Prostate gland (tissue), 2 donors: ENCODE measurements at regions not wholly inside any gene's neighbourhood (a gene's known extent, or its start where the extent isn't known, plus 50 kb on each side); places are given as distances from the start of the nearest gene placed in this dataset.

Source experiments
- CTCF ChIP-seq, 4 experiments: fragments of 200-600 bp in 2 of 4; fragments of 450-650 bp in 2 of 4; sonication (generic) in 2 of 4; IDR thresholded peaks; 1 replicate in 3 of 4; 2 replicates in 1 of 4; pipeline ENCODE4 v1.5.1; 2016 to 2019; ENCODE audit warnings: antibody characterized with exemption in 4 of 4, mild to moderate bottlenecking in 2 of 4, moderate library complexity in 2 of 4
- POLR2A ChIP-seq: fragments of 450-650 bp; IDR thresholded peaks from one replicate; pipeline ENCODE4 v1.6.1; 2016; ENCODE audit warnings: antibody characterized with exemption, mild to moderate bottlenecking
- POLR2AphosphoS5 ChIP-seq: sonication (generic); formaldehyde crosslinking; IDR thresholded peaks from one replicate; pipeline ENCODE4 v1.6.1; 2017; ENCODE audit warnings: antibody characterized with exemption

DNA sequence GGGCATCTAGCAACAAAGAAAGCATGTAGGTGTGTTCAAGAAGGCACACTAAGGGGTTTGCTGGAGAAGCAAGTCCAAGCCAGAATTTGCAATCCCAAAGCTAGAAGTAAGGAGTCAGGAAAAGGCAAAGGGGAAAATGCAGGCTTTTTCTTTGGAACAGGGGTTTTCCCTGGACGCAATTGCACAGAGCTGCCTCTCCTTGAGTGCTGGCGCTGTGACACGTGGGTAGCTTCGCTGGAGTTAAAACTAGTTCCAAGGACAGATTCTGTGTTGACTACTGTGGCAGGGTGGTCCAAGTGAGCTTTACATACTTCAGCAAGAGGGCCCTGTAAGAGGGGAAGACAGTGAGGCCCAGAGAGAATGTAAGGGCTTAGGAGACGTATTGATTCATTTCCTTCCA, 277.1 kb downstream of the ADGRA3 start:
- TF ChIP-seq POLR2A (no peak), CTCF (IDR thresholded peaks at IDR 0.05) (no peak), POLR2AphosphoS5 (no peak)
